Astrocyte (in vitro differentiated cells and primary cell): ENCODE measurements at regions not wholly inside any gene's neighbourhood (a gene's known extent, or its start where the extent isn't known, plus 50 kb on each side); places are given as distances from the start of the nearest gene placed in this dataset.

Experiments used
- CTCF ChIP-seq: IDR thresholded peaks from 2 replicates; pipeline ENCODE4 v1.5.1; 2011; ENCODE audit warnings: low read depth, mild to moderate bottlenecking, inconsistent platforms, low read length, moderate library complexity; ENCODE audit not compliant: insufficient read depth
- EZH2 ChIP-seq: IDR thresholded peaks from 2 replicates; pipeline ENCODE4 v1.6.1; 2012; ENCODE audit warnings: mild to moderate bottlenecking, low read length, inconsistent platforms; ENCODE audit not compliant: insufficient read depth

- TF ChIP-seq CTCF (no peak), EZH2 (no peak)
These were observed 800.4 kb downstream of the BRD1 start for GRCh38 chr22:49027368-49027670.
